Spleen (tissue), 11 donors: ENCODE measurements at regions not wholly inside any gene's neighbourhood (a gene's known extent, or its start where the extent isn't known, plus 50 kb on each side); places are given as distances from the start of the nearest gene placed in this dataset.
A peak's percentile ranks its signal among the peaks of the same experiment; 100 is the strongest.

Experiments used
- DNase-seq: peaks from one replicate; pipeline ENCODE4 v3.0.0-alpha.2; 2020
- H3K27ac ChIP-seq, 8 donors: fragments of 200-600 bp; sonication (generic) in 7 of 8; 1 replicate in 4 of 8; 2 replicates in 4 of 8; pipeline versions ENCODE4 v1.5.0 to v1.8.0; 2016 to 2021; ENCODE audit warnings: inconsistent platforms in 4 of 8, mild to moderate bottlenecking in 4 of 8, moderate library complexity in 1 of 8
- H3K27me3 ChIP-seq, 7 donors: fragments of 200-600 bp; sonication (generic) in 6 of 7; replicated peaks in 1 of 7; 1 replicate in 4 of 7; 2 replicates in 3 of 7; pipeline versions ENCODE4 v1.5.0 to v1.8.0; 2016 to 2021; ENCODE audit warnings: inconsistent platforms in 3 of 7, mild to moderate bottlenecking in 1 of 7
- H3K36me3 ChIP-seq, 6 donors: fragments of 200-600 bp; sonication (generic) in 5 of 6; 1 replicate in 4 of 6; 2 replicates in 2 of 6; pipeline versions ENCODE4 v1.5.0 to v1.8.0; 2016 to 2021; ENCODE audit warnings: inconsistent platforms in 2 of 6
- H3K4me1 ChIP-seq, 6 donors: fragments of 200-600 bp; sonication (generic) in 5 of 6; 1 replicate in 3 of 6; 2 replicates in 3 of 6; pipeline versions ENCODE4 v1.5.0 to v1.8.0; 2016 to 2021; ENCODE audit warnings: inconsistent platforms in 3 of 6
- H3K4me3 ChIP-seq, 8 donors: fragments of 200-600 bp; sonication (generic) in 7 of 8; 1 replicate in 4 of 8; 2 replicates in 4 of 8; pipeline versions ENCODE4 v1.5.0 to v1.8.0; 2016 to 2021; ENCODE audit warnings: inconsistent platforms in 4 of 8, mild to moderate bottlenecking in 4 of 8, moderate library complexity in 2 of 8
- H3K9me3 ChIP-seq, 8 donors: fragments of 200-600 bp; sonication (generic) in 7 of 8; 1 replicate in 4 of 8; 2 replicates in 4 of 8; pipeline versions ENCODE4 v1.5.0 to v1.8.0; 2016 to 2021; ENCODE audit warnings: inconsistent platforms in 4 of 8
- POLR2A ChIP-seq, 3 donors: fragments of 450-650 bp; IDR thresholded peaks; one replicate each; pipeline ENCODE4 v1.5.1; 2017; ENCODE audit warnings: antibody characterized with exemption in 3 of 3, mild to moderate bottlenecking in 1 of 3
- POLR2AphosphoS5 ChIP-seq, 3 donors: sonication (generic); formaldehyde crosslinking; IDR thresholded peaks; one replicate each; pipeline ENCODE4 v1.5.1; 2017; ENCODE audit warnings: antibody characterized with exemption in 3 of 3
- WGBS, 5 donors: extraction: QIAGEN DNeasy Blood & Tissue Kit in 3 of 5; methylation state at CpG; one replicate each; pipeline versions ENCODE4 v1.1.5 to v1.1.7; 2013 to 2018; 5-methylcytosine and 5-hydroxymethylcytosine counted together
- intact Hi-C: fragments of 100-400 bp; cut with DNase I; formaldehyde crosslinking; loops from one replicate; pipeline ENCODE4 v1.15.0; 2023; ENCODE audit warnings: low total_unique reads
- TF ChIP-seq, protein P1 (sequence below), 11 experiments: fragments of 200-600 bp in 7 of 11; fragments of 450-650 bp in 4 of 11; sonication (generic) in 4 of 11; IDR thresholded peaks in 8 of 11; conservative IDR thresholded peaks in 3 of 11; 1 replicate in 7 of 11; 2 replicates in 4 of 11; pipeline versions ENCODE4 v1.4.0 to v1.8.0; 2016 to 2021; ENCODE audit warnings: antibody characterized with exemption in 11 of 11, inconsistent platforms in 4 of 11, mild to moderate bottlenecking in 1 of 11
- donor health status: healthy with polysubstance abuse.
- donor health status: DM: no; HTN: no; CAD: no; lungs with moderate emphysema.
- donor health status: DM: no; HTN: no; CAD: no.
- donor health status: Bipolar disorder and iron deficiency.
- donor health status: healthy.
- donor health status: DM: no; HTN: no; CAD: no.
- donor health status: DM: yes; HTN: yes; CAD: no.

DNA sequence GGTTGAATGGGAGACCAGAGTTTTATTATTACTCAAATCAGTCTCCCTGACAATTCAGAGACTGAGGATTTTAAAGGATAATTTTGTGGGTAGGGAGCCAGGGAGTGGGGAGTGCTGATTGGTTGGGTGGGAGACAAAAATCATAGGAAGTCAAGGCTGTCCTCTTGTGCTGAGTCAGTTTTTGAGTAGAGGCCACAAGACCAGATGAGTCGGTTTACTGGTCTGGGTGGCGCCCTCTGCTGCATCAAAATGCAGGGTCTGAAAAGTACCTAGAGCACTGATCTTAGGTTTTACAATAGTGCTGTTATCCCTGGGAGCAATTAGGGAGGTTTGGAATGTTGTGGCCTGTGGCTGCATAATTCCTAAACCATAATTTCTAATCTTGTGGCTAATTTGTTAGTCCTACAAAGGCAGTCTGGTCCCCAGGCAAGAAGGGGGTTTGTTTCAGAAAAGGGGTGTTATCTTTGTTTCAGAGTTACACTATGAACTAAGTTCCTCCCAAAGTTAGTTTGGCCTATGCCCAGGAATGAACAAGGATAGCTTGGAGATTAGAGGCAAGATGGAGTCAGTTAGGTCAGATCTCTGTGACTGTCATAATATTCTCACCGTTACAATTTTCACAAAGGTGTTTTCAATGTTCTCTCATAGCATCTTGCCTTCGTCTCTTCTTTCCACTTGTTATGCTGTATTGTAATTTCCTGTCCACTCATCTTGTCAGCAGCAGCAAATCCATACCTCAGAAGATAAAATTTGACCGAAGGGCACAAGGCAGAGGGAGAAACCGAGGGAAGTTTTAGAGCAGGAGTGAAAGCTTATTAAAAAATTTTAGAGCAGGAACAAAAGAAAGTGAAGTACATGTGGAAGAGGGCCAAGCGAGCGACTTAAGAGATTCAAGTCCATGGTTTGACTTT, 59.2 kb upstream of the CLINT1 start:
- no peaks in the 10 kb centered on the region for H3K9me3 ChIP-seq
- H3K27me3 ChIP-seq = no peaks in the 10 kb centered on the region
- intact Hi-C loops = no loop called here
- no peak overlapping the region for H3K4me3 ChIP-seq
- peak overlapping the region in 2 of 8 donors; percentile 44 to 66 for H3K27ac ChIP-seq
- no peaks in the 10 kb centered on the region for H3K36me3 ChIP-seq
- H3K4me1 ChIP-seq = peaks cover 3 to 29% (median 24%) of the 10 kb centered on the region in 6 donors
- WGBS, 5 donors = 62 to 78% (median 69%) methylated on average over 8 of the region's 8 CpGs
- TF ChIP-seq, protein P1, sequence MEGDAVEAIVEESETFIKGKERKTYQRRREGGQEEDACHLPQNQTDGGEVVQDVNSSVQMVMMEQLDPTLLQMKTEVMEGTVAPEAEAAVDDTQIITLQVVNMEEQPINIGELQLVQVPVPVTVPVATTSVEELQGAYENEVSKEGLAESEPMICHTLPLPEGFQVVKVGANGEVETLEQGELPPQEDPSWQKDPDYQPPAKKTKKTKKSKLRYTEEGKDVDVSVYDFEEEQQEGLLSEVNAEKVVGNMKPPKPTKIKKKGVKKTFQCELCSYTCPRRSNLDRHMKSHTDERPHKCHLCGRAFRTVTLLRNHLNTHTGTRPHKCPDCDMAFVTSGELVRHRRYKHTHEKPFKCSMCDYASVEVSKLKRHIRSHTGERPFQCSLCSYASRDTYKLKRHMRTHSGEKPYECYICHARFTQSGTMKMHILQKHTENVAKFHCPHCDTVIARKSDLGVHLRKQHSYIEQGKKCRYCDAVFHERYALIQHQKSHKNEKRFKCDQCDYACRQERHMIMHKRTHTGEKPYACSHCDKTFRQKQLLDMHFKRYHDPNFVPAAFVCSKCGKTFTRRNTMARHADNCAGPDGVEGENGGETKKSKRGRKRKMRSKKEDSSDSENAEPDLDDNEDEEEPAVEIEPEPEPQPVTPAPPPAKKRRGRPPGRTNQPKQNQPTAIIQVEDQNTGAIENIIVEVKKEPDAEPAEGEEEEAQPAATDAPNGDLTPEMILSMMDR (IDR thresholded peaks at IDR 0.05 in 8 of 11, conservative IDR thresholded peaks at IDR 0.05 in 3 of 11) = peak in 7 of 11 experiments; percentile 28 to 50 (median 35)
- TF ChIP-seq POLR2AphosphoS5 (IDR thresholded peaks at IDR 0.05) (no peak), POLR2A (IDR thresholded peaks at IDR 0.05) (no peak)
- DNase-seq = peak; percentile 78

DNA sequence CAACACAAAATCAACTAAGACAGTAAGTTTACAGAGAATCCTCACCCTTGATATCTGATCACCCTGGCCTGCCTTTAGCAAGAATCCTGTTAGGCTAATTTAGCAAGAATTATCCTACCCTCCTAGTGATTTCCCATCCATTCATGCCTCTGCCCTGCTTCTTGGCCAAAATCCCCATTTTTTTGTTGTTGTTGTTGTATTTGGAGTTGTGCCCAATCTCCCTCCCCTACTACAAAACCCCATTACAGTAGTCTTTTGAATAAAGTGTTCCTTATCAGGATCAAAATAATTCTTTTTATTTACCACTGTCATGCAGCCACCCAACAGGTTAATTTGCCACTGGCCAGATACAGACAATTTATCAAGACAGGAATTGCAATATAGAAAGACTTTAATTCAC, 58.5 kb upstream of the CLINT1 start:
- Histone ChIP-seq H3K4me3 (no peak overlapping the region), H3K27ac (no peak overlapping the region), H3K27me3 (no peaks in the 10 kb centered on the region), H3K4me1 (peaks cover 3 to 36% (median 24%) of the 10 kb centered on the region in 6 donors), H3K9me3 (no peaks in the 10 kb centered on the region), H3K36me3 (no peaks in the 10 kb centered on the region)
- TF ChIP-seq POLR2AphosphoS5 (IDR thresholded peaks at IDR 0.05) (no peak), POLR2A (IDR thresholded peaks at IDR 0.05) (no peak)
- TF ChIP-seq, protein P1 (IDR thresholded peaks at IDR 0.05 in 8 of 11, conservative IDR thresholded peaks at IDR 0.05 in 3 of 11) = no peak
- no peak for DNase-seq
- intact Hi-C loops = no loop called here

DNA sequence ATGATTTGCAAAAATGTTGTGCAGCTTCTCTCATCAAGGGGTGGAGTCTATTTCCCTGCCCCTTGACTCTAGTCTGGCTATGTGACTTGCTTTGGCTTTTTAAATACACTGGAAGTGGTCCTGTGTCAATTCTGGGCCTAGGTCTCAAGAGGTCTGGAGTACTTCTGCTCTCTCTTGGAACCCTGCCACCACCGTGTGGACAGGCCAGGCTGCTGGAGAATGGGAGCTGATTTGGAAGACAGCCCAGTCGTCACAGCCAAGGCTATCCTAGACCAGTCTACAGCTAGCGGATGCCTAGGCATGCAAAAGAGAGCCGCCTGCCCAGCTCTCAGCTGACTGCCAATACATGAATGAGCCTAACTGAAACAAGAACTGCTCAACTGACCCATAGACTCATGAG, 56.7 kb upstream of the CLINT1 start:
- TF ChIP-seq, protein P1 (IDR thresholded peaks at IDR 0.05 in 8 of 11, conservative IDR thresholded peaks at IDR 0.05 in 3 of 11) = no peak
- TF ChIP-seq POLR2AphosphoS5 (IDR thresholded peaks at IDR 0.05) = peak in 2 of 3 donors; percentile 39 to 67
- no peak for TF ChIP-seq POLR2A (IDR thresholded peaks at IDR 0.05)
- H3K4me1 ChIP-seq = peaks cover 3 to 37% (median 24%) of the 10 kb centered on the region in 6 donors

DNA sequence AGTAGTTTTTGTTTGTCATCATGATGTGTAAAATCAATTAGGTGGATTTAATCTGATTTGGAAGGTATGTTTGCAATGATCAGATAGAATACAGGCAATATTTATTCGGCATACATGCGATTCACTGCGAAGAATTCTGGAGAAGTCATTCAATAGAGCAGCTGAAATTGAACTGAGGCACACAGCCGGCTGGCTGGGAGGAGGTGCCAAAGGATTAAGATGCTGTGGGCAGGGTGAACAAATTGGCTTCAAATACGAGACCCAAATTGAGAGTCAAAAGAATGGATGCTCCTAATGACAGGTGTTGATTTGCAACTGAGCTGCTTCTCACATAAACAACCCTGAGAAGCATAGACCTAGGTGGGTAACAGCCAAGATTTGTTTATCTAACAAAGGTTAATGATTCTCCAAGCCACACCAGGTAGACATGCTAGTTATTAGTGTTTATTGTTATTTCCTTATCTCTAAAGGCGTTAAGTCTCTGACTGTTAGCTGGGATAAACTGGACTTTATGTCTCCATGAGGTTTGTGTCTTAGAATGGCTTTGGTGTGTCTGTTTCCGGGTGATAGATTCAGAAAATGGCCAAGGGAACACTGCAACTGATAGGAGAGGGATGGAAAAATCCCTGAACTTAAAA, 55.3 kb upstream of the CLINT1 start:
- no peak overlapping the region for H3K4me3 ChIP-seq
- no peaks in the 10 kb centered on the region for H3K9me3 ChIP-seq
- H3K4me1 ChIP-seq = peaks cover 0 to 24% (median 16%) of the 10 kb centered on the region in 6 donors
- H3K36me3 ChIP-seq = no peaks in the 10 kb centered on the region
- intact Hi-C loops = no loop called here
- TF ChIP-seq, protein P1 (IDR thresholded peaks at IDR 0.05 in 8 of 11, conservative IDR thresholded peaks at IDR 0.05 in 3 of 11) = no peak
- TF ChIP-seq POLR2A (IDR thresholded peaks at IDR 0.05) (no peak), POLR2AphosphoS5 (IDR thresholded peaks at IDR 0.05) (no peak)
- H3K27ac ChIP-seq = no peak overlapping the region
- no peaks in the 10 kb centered on the region for H3K27me3 ChIP-seq
- DNase-seq = no peak
- 89 to 95% (median 94%) methylated on average over 7 of the region's 7 CpGs for WGBS, 5 donors

More for the DNA sequence above, 56.7 kb upstream of the CLINT1 start:
- intact Hi-C loops = no loop called here
- Histone ChIP-seq H3K27me3 (no peaks in the 10 kb centered on the region), H3K9me3 (no peaks in the 10 kb centered on the region), H3K4me3 (no peak overlapping the region), H3K27ac (no peak overlapping the region), H3K36me3 (no peaks in the 10 kb centered on the region)
- DNase-seq = peak; percentile 84
- WGBS, 5 donors = 38 to 57% (median 50%) methylated on average over 4 of the region's 4 CpGs
